ENCODE measurements at regions not wholly inside any gene's neighbourhood (a gene's known extent, or its start where the extent isn't known, plus 50 kb on each side); places are given as distances from the start of the nearest gene placed in this dataset.

GRCh38 chr3:144585953-144586352, 614.3 kb downstream of the DIPK2A start:
- Histone ChIP-seq H3K79me2 (replicated peaks; ENCODE audit: insufficient read depth) (no peaks in the 10 kb centered on the region), H3K4me3 (no peak overlapping the region), H3K4me2 (no peak overlapping the region), H3K9me2 (ENCODE audit: insufficient read depth) (no peaks in the 10 kb centered on the region; the same call in 1 of the 2 replicates), H3K27me3 (ENCODE audit: insufficient read depth) (no peaks in the 10 kb centered on the region), H3K36me3 (ENCODE audit: insufficient read depth) (peaks cover 6% of the 10 kb centered on the region; the same call in 1 of the 2 replicates), H2AFZ (no peak overlapping the region), H4K20me1 (replicated peaks; ENCODE audit: insufficient read depth) (no peaks in the 10 kb centered on the region), H3K27ac (ENCODE audit: low read depth) (no peak overlapping the region), H3F3A (replicated peaks; ENCODE audit: low read depth) (no peaks in the 10 kb centered on the region), H3K4me1 (ENCODE audit: insufficient read depth) (peaks cover 15% of the 10 kb centered on the region)
- peaks cover 11% of the 10 kb centered on the region; the same call in 2 of the 3 replicates for H3K4me1 Mint-ChIP-seq
- DNase-seq (ENCODE audit: low spot score) (no peak), ATAC-seq (no peak)
- no peak for TF ChIP-seq REST (IDR thresholded peaks at IDR 0.05; ENCODE audit: unreplicated experiment)
- no peak for TF ChIP-seq ZNF331 (CRISPR knock-in tag; IDR thresholded peaks at IDR 0.05; ENCODE audit: low read depth)
- TF ChIP-seq NANOG (IDR thresholded peaks at IDR 0.05; ENCODE audit: borderline replicate concordance), result no peak
- no peak for TF ChIP-seq EZH2phosphoT487 (IDR thresholded peaks at IDR 0.05; ENCODE audit: unreplicated experiment)
- TF ChIP-seq, protein P1, sequence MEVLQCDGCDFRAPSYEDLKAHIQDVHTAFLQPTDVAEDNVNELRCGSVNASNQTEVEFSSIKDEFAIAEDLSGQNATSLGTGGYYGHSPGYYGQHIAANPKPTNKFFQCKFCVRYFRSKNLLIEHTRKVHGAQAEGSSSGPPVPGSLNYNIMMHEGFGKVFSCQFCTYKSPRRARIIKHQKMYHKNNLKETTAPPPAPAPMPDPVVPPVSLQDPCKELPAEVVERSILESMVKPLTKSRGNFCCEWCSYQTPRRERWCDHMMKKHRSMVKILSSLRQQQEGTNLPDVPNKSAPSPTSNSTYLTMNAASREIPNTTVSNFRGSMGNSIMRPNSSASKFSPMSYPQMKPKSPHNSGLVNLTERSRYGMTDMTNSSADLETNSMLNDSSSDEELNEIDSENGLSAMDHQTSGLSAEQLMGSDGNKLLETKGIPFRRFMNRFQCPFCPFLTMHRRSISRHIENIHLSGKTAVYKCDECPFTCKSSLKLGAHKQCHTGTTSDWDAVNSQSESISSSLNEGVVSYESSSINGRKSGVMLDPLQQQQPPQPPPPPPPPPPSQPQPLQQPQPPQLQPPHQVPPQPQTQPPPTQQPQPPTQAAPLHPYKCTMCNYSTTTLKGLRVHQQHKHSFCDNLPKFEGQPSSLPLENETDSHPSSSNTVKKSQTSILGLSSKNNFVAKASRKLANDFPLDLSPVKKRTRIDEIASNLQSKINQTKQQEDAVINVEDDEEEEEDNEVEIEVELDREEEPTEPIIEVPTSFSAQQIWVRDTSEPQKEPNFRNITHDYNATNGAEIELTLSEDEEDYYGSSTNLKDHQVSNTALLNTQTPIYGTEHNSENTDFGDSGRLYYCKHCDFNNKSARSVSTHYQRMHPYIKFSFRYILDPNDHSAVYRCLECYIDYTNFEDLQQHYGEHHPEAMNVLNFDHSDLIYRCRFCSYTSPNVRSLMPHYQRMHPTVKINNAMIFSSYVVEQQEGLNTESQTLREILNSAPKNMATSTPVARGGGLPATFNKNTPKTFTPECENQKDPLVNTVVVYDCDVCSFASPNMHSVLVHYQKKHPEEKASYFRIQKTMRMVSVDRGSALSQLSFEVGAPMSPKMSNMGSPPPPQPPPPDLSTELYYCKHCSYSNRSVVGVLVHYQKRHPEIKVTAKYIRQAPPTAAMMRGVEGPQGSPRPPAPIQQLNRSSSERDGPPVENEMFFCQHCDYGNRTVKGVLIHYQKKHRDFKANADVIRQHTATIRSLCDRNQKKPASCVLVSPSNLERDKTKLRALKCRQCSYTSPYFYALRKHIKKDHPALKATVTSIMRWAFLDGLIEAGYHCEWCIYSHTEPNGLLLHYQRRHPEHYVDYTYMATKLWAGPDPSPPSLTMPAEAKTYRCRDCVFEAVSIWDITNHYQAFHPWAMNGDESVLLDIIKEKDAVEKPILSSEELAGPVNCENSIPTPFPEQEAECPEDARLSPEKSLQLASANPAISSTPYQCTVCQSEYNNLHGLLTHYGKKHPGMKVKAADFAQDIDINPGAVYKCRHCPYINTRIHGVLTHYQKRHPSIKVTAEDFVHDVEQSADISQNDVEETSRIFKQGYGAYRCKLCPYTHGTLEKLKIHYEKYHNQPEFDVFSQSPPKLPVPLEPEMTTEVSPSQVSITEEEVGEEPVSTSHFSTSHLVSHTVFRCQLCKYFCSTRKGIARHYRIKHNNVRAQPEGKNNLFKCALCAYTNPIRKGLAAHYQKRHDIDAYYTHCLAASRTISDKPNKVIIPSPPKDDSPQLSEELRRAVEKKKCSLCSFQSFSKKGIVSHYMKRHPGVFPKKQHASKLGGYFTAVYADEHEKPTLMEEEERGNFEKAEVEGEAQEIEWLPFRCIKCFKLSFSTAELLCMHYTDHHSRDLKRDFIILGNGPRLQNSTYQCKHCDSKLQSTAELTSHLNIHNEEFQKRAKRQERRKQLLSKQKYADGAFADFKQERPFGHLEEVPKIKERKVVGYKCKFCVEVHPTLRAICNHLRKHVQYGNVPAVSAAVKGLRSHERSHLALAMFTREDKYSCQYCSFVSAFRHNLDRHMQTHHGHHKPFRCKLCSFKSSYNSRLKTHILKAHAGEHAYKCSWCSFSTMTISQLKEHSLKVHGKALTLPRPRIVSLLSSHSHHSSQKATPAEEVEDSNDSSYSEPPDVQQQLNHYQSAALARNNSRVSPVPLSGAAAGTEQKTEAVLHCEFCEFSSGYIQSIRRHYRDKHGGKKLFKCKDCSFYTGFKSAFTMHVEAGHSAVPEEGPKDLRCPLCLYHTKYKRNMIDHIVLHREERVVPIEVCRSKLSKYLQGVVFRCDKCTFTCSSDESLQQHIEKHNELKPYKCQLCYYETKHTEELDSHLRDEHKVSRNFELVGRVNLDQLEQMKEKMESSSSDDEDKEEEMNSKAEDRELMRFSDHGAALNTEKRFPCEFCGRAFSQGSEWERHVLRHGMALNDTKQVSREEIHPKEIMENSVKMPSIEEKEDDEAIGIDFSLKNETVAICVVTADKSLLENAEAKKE (CRISPR knock-in tag; IDR thresholded peaks at IDR 0.05), result no peak
- TF ChIP-seq CTCF (conservative IDR thresholded peaks at IDR 0.05; ENCODE audit: low read depth in 2 of 2), result no peak
- no peak for TF ChIP-seq STAT1 (IDR thresholded peaks at IDR 0.05; ENCODE audit: unreplicated experiment)
- no peak for TF ChIP-seq ZNF114 (CRISPR knock-in tag; IDR thresholded peaks at IDR 0.05)
- TF ChIP-seq, protein P2, sequence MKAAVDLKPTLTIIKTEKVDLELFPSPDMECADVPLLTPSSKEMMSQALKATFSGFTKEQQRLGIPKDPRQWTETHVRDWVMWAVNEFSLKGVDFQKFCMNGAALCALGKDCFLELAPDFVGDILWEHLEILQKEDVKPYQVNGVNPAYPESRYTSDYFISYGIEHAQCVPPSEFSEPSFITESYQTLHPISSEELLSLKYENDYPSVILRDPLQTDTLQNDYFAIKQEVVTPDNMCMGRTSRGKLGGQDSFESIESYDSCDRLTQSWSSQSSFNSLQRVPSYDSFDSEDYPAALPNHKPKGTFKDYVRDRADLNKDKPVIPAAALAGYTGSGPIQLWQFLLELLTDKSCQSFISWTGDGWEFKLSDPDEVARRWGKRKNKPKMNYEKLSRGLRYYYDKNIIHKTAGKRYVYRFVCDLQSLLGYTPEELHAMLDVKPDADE (IDR thresholded peaks at IDR 0.05), result no peak
- peaks cover 2% of the 10 kb centered on the region for H3K27me3 Mint-ChIP-seq (ENCODE audit: insufficient read depth, low read depth, poor library complexity)
- H3K9me3 Mint-ChIP-seq, result peaks cover 22% of the 10 kb centered on the region
- peak overlapping the region; percentile 10; the same call in 1 of the 2 replicates for H3K27ac Mint-ChIP-seq
- H3K36me3 Mint-ChIP-seq (ENCODE audit: low read depth), result peaks cover 27% of the 10 kb centered on the region
- H3K4me3 Mint-ChIP-seq, result no peak overlapping the region
